HFF-Myc (cell line): ENCODE measurements at regions not wholly inside any gene's neighbourhood (a gene's known extent, or its start where the extent isn't known, plus 50 kb on each side); places are given as distances from the start of the nearest gene placed in this dataset.

ENCODE experiments used
- DNase-seq: peaks from one replicate; pipeline ENCODE4 v3.0.0-alpha.2; 2011; ENCODE audit warnings: low read depth; ENCODE audit errors: extremely low read depth
- H3K4me3 ChIP-seq: replicated peaks from 2 replicates; pipeline ENCODE4 v1.5.1; 2011; ENCODE audit warnings: low read depth, mild to moderate bottlenecking, control low read depth, low read length
- TF ChIP-seq, protein P1 (sequence below): IDR thresholded peaks from 2 replicates; pipeline ENCODE4 v1.5.1; 2012; ENCODE audit warnings: mild to moderate bottlenecking, low read depth, low read length, control low read depth; ENCODE audit errors: missing control alignments

DNA sequence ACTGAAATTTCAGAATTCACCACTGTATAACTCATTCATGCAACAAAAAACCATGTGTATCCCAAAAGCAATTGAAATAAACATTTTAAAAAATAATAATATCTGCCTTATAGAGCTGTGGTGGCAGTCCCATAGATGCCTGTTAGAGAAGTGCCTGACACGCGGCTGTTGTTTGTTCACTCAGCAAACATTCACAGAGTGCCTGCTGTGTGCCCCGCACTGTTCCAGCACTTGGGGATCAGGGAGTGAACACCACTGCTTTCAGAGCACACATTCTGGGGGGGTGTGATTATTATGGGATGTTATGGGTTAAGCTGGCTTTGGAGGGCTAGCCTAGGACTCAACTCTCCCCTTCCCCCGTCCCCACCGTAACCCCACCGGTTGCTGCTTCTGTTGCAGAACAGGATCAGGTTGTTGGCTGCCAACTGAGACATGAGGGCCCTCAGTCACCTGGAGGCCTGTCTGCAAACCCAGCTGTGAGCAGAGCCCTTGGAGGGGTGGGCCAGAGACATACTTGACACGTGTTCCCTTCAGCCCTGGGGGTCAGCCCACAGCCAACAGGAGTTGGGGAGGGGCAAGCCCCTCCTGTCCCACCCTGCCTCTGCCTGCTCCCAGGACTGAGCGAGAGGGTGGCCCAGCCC is 103.3 kb upstream of the CIBAR2 start:
- no peak for DNase-seq
- no peak overlapping the region for H3K4me3 ChIP-seq
- TF ChIP-seq, protein P1, sequence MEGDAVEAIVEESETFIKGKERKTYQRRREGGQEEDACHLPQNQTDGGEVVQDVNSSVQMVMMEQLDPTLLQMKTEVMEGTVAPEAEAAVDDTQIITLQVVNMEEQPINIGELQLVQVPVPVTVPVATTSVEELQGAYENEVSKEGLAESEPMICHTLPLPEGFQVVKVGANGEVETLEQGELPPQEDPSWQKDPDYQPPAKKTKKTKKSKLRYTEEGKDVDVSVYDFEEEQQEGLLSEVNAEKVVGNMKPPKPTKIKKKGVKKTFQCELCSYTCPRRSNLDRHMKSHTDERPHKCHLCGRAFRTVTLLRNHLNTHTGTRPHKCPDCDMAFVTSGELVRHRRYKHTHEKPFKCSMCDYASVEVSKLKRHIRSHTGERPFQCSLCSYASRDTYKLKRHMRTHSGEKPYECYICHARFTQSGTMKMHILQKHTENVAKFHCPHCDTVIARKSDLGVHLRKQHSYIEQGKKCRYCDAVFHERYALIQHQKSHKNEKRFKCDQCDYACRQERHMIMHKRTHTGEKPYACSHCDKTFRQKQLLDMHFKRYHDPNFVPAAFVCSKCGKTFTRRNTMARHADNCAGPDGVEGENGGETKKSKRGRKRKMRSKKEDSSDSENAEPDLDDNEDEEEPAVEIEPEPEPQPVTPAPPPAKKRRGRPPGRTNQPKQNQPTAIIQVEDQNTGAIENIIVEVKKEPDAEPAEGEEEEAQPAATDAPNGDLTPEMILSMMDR, result no peak

DNA sequence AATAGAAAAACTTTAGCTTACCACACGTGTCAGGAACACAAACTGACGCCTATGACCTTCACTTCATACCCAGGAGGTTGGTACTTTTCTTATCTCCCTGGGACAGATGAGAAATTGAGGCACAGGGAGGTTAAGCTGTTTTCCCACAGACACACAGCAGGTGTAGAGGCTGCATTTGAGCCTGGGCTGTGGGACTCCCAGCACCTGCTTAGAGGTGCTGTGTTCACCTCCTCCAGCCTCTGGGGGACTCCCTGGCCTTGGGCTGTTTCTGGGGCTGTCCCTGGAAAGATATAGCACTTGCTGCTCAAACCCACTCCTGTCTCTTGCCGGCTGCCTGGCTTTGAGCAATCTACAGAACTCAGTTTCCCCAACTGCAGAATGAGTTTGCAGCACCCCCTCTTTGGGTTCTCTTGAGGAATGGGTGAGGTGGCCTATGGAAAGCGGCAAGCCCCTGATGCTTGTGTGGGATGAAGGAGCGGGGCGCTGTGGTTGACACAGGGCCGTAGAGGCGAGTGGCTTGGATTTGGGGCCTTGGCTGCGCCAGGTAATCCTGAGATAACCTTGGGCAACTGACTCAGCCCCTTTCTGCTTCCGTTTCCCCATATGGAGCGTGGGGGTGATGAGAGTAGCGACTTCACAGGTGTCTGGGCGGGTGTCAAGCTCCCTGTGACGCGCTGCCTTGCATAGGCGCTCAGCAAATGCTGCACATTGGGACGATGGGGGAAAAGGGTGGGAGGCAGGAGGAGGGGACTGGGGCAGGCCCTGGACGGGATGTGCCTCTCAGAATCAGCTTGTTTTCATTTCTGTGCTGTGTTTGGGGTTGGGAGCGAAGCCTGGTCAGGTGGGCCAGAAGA is 104.5 kb upstream of the CIBAR2 start:
- TF ChIP-seq, protein P1, result no peak
- no peak for DNase-seq
- H3K4me3 ChIP-seq, result no peak overlapping the region

DNA sequence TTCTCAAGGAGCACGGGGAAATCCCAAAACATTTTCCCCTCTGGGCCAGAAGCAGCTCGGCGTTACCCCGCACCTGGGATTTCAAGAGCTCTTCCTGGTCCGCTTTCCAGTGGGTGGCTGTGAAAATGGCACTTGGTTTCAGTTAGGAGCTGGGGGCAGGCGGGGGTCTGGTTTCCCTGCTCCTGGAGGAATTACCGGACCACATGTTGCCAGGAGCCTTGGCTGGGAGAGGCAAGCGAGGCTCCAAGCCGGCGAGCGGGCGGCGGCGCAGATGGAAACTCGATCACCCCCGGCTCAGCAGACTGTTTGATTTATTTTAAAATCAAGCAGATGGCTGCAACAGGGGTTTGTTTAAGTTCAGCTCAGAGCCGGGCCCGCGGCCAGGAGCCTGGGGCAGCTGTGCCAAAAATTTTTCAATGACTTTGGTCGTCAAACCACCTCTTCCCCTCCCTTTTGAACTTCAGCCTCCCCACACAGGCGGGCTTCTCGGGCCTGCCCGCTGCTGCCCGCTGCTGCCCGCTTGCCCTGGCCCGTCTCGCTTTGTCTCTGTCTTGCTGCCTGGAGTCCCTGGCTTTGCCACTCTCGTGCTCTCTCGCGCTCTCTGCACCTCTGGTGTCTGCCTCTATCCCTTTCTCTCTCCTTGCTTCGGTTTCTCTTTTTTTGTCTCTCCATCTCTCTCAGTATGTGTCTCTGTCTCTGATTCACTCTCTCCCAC is 108.0 kb upstream of the CIBAR2 start:
- TF ChIP-seq, protein P1, result no peak
- DNase-seq, result peak; percentile 78
- H3K4me3 ChIP-seq, result peak overlapping the region; percentile 28

DNA sequence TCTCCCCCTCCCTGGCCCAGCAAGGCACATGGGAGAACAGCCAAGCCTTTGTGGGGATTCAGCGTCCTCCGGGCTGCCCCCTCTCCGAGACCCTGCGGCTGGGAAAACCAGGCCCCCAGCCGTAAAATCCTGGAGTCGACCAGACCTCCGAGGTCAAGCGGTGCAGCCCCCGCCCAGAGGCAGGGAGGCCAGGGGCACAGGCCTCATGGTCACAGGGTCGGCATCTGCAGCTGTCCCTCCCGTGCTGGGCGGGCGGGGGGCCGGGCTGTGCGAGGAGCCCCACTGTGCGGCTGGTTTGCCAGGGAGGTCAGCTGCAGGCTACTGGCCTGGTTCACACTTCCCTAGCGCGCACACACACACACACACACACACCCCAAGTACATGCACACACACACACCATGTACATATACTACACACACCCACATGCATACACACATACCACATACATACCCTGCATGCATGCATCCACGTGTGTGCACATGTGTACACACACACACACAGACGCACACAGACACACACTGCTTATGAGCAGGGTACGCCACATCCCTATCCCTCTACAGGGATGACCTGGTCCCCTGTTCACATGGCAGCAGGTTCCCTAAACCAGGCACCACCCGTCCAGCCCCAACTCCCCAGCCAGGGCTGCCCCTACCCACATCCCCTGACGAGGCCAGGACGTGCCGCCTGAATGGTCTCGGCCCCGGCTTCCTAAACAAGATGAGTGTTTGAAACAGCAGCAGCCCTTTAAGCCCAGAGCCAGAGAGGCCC is 108.9 kb upstream of the CIBAR2 start:
- TF ChIP-seq, protein P1, result no peak
- no peak overlapping the region for H3K4me3 ChIP-seq
- DNase-seq, result no peak

DNA sequence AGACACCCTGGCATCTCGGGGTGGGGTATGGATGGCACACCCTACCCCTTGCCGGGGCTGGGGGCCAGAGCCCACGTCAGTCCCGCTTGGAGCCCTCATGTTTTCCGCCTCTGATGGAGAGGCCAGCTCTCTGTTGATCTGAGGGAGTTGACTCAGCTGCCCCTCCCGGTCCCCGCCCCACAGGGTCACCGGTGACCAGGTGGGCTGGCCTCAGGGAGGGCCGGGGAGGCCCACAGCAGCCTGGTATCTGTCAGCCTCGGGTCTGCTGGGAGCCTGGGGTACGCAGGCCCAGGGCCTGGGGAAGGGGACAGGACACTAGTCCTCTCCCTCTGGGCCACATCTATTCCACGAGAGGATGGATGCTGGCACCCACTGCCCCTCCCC is 109.5 kb upstream of the CIBAR2 start:
- TF ChIP-seq, protein P1, result no peak
- DNase-seq, result no peak
- H3K4me3 ChIP-seq, result no peak overlapping the region

DNA sequence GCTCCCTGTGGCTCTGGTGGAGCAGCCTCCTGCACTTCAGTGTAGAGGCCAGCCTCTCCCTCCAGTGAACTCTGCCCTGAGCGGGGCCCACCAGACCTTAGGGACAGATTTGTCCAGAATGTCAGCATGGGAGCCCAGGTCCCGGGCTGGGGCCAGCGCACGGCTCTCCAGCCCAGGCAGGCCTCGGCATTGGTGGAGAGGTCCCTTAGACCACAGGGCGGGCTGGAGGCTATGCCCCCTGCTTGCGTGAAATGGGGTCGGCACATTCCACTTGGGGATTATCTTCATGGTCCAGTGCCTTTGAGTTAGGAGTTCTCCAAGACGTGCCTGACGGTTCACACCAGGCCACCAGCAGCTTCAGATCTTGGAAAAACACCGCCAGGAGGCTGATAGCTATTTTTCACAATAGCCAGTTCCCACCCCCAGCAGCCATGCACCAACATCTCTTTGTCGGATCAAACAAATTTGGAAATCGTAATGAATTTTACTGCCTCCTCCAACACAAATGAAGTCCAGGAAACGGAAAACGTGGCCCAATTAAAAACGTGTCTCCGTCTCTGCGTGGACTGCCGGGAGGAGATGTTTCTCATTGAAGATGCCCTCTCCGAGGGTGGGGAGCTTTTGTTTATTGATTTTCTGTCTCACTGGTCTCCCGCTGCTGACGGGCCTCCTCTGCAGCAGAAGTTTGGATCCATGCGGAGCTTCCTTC is 110.0 kb upstream of the CIBAR2 start:
- DNase-seq, result no peak
- H3K4me3 ChIP-seq, result no peak overlapping the region
- TF ChIP-seq, protein P1, result no peak
